Jurkat, Clone E6-1 (cell line): ENCODE measurements at regions not wholly inside any gene's neighbourhood (a gene's known extent, or its start where the extent isn't known, plus 50 kb on each side); places are given as distances from the start of the nearest gene placed in this dataset.

Experiments
- DNase-seq: peaks from one replicate; pipeline ENCODE4 v3.0.0-alpha.2; 2011; ENCODE audit warnings: low read depth, low spot score
- H3K4me3 ChIP-seq: 2 replicates; pipeline ENCODE4 v1.5.1; 2011; ENCODE audit warnings: mild to moderate bottlenecking, low read length, control low read depth, moderate library complexity

- no peak for DNase-seq
- no peak overlapping the region for H3K4me3 ChIP-seq
Observed at GRCh38 chr3:27859821-27860220, 137.7 kb upstream of the EOMES start.

- peak; percentile 69 for DNase-seq
- H3K4me3 ChIP-seq, result no peak overlapping the region
Observed at GRCh38 chr3:27861046-27862036, 139.2 kb upstream of the EOMES start.

- no peak overlapping the region for H3K4me3 ChIP-seq
- no peak for DNase-seq
Observed at GRCh38 chr3:27865731-27866130, 143.6 kb upstream of the EOMES start.

GRCh38 chr3:27869152-27869551 is 147.0 kb upstream of the EOMES start:
- H3K4me3 ChIP-seq, result no peak overlapping the region
- DNase-seq, result no peak

- DNase-seq, result peak; percentile 46
- H3K4me3 ChIP-seq, result no peak overlapping the region
Observed at GRCh38 chr3:27877061-27878013, 155.2 kb upstream of the EOMES start.

GRCh38 chr3:27878014-27878383 is 155.9 kb upstream of the EOMES start:
- no peak overlapping the region for H3K4me3 ChIP-seq
- DNase-seq, result no peak

GRCh38 chr3:27880969-27881892 is 159.1 kb upstream of the EOMES start:
- DNase-seq, result no peak
- H3K4me3 ChIP-seq, result peak overlapping the region; percentile 5; the same call in 1 of the 2 replicates

- no peak overlapping the region for H3K4me3 ChIP-seq
- no peak for DNase-seq
Observed at GRCh38 chr3:27883266-27883665, 161.1 kb upstream of the EOMES start.

GRCh38 chr3:27885641-27886040 is 163.5 kb upstream of the EOMES start:
- H3K4me3 ChIP-seq, result no peak overlapping the region
- no peak for DNase-seq

- DNase-seq, result no peak
Observed at GRCh38 chr3:27888562-27888961, 166.4 kb upstream of the EOMES start.

GRCh38 chr3:27889745-27890144 is 167.6 kb upstream of the EOMES start:
- H3K4me3 ChIP-seq, result no peak overlapping the region
- no peak for DNase-seq

More at GRCh38 chr3:27888562-27888961, 166.4 kb upstream of the EOMES start:
- no peak overlapping the region for H3K4me3 ChIP-seq

- peak; percentile 35 for DNase-seq
- no peak overlapping the region for H3K4me3 ChIP-seq
Observed at GRCh38 chr3:27900316-27900715, 178.2 kb upstream of the EOMES start.

- no peak overlapping the region for H3K4me3 ChIP-seq
- DNase-seq, result peak; percentile 65
Observed at GRCh38 chr3:27903446-27903845, 181.3 kb upstream of the EOMES start.

GRCh38 chr3:27905625-27906024 is 183.5 kb upstream of the EOMES start:
- peak; percentile 88 for DNase-seq
- H3K4me3 ChIP-seq, result no peak overlapping the region

GRCh38 chr3:27907148-27907547 is 185.0 kb upstream of the EOMES start:
- no peak overlapping the region for H3K4me3 ChIP-seq
- DNase-seq, result no peak

- no peak overlapping the region for H3K4me3 ChIP-seq
- DNase-seq, result no peak
Observed at GRCh38 chr3:27907929-27908328, 185.8 kb upstream of the EOMES start.

GRCh38 chr3:27910456-27910855 is 188.3 kb upstream of the EOMES start:
- DNase-seq, result no peak

GRCh38 chr3:27914199-27914598 is 192.1 kb upstream of the EOMES start:
- DNase-seq, result no peak
- no peak overlapping the region for H3K4me3 ChIP-seq

More at GRCh38 chr3:27910456-27910855, 188.3 kb upstream of the EOMES start:
- no peak overlapping the region for H3K4me3 ChIP-seq
